ENCODE measurements at regions not wholly inside any gene's neighbourhood (a gene's known extent, or its start where the extent isn't known, plus 50 kb on each side); places are given as distances from the start of the nearest gene placed in this dataset.

GRCh38 chr14:53735916-53736315 is 220.7 kb downstream of the BMP4 start:
- Histone ChIP-seq H3K9ac (ENCODE audit: low read depth in 2 of 2, low read length in 2 of 2) (no peak overlapping the region), H3K9me3 (no peaks in the 10 kb centered on the region), H3K4me3 (no peak overlapping the region), H3K27me3 (no peaks in the 10 kb centered on the region), H3K4me1 (no peaks in the 10 kb centered on the region), H3K27ac (no peak overlapping the region), H3K36me3 (no peaks in the 10 kb centered on the region)
- intact Hi-C loops (cut with DNase I): no loop called here
- no peak for TF ChIP-seq CTCF (IDR thresholded peaks at IDR 0.05)
- no peak for DNase-seq

GRCh38 chr14:53723221-53723620 is 233.4 kb downstream of the BMP4 start:
- Histone ChIP-seq H3K27me3 (no peaks in the 10 kb centered on the region), H3K4me3 (no peak overlapping the region)
- no peak for TF ChIP-seq CTCF (IDR thresholded peaks at IDR 0.05)

GRCh38 chr14:53719536-53719935 is 237.1 kb downstream of the BMP4 start:
- Histone ChIP-seq H3K36me3 (no peaks in the 10 kb centered on the region), H3K4me3 (no peak overlapping the region), H3K27ac (no peak overlapping the region), H3K9ac (ENCODE audit: low read depth in 2 of 2, low read length in 2 of 2) (no peak overlapping the region), H3K27me3 (no peaks in the 10 kb centered on the region), H3K9me3 (no peaks in the 10 kb centered on the region), H3K4me1 (no peaks in the 10 kb centered on the region)
- DNase-seq: no peak
- intact Hi-C loops (cut with DNase I): no loop called here
- no peak for TF ChIP-seq CTCF (IDR thresholded peaks at IDR 0.05)

More at GRCh38 chr14:53723221-53723620, 233.4 kb downstream of the BMP4 start:
- intact Hi-C loops (cut with DNase I): no loop called here
- H3K4me1 ChIP-seq: no peaks in the 10 kb centered on the region
- H3K9me3 ChIP-seq: no peaks in the 10 kb centered on the region
- DNase-seq: no peak
- H3K36me3 ChIP-seq: no peaks in the 10 kb centered on the region
- H3K27ac ChIP-seq: no peak overlapping the region
- no peak overlapping the region for H3K9ac ChIP-seq (ENCODE audit: low read depth in 2 of 2, low read length in 2 of 2)

- H3K4me1 ChIP-seq: no peaks in the 10 kb centered on the region
- H3K36me3 ChIP-seq: no peaks in the 10 kb centered on the region
- DNase-seq: no peak
- H3K27ac ChIP-seq: no peak overlapping the region
- no peak overlapping the region for H3K4me3 ChIP-seq
- H3K9me3 ChIP-seq: no peaks in the 10 kb centered on the region
- no peak overlapping the region for H3K9ac ChIP-seq (ENCODE audit: low read depth in 2 of 2, low read length in 2 of 2)
- H3K27me3 ChIP-seq: no peaks in the 10 kb centered on the region
- no peak for TF ChIP-seq CTCF (IDR thresholded peaks at IDR 0.05)
- intact Hi-C loops (cut with DNase I): no loop called here
Measured at GRCh38 chr14:53716578-53716977, 240.0 kb downstream of the BMP4 start.

GRCh38 chr14:53715193-53715721 is 241.4 kb downstream of the BMP4 start:
- no peak for TF ChIP-seq CTCF (IDR thresholded peaks at IDR 0.05)
- intact Hi-C loops (cut with DNase I): no loop called here
- no peak overlapping the region for H3K9ac ChIP-seq (ENCODE audit: low read depth in 2 of 2, low read length in 2 of 2)
- H3K36me3 ChIP-seq: no peaks in the 10 kb centered on the region
- no peak overlapping the region for H3K27ac ChIP-seq
- H3K9me3 ChIP-seq: no peaks in the 10 kb centered on the region
- no peaks in the 10 kb centered on the region for H3K27me3 ChIP-seq
- H3K4me1 ChIP-seq: no peaks in the 10 kb centered on the region
- no peak overlapping the region for H3K4me3 ChIP-seq
- no peak for DNase-seq

All from colonic mucosa (tissue), 4 donors.